K562 (cell line): ENCODE measurements at regions not wholly inside any gene's neighbourhood (a gene's known extent, or its start where the extent isn't known, plus 50 kb on each side); places are given as distances from the start of the nearest gene placed in this dataset.

Experiments
- CHD2 ChIP-seq: IDR thresholded peaks from 2 replicates; pipeline ENCODE4 v1.6.1; 2011; ENCODE audit warnings: low read depth, low read length
- CTCF ChIP-seq, 3 experiments: IDR thresholded peaks in 2 of 3; conservative IDR thresholded peaks in 1 of 3; 2 replicates each; pipeline ENCODE4 v1.5.1; 2011 to 2012; ENCODE audit warnings: low read length in 3 of 3, mild to moderate bottlenecking in 3 of 3, control low read depth in 2 of 3, improper control_type of control experiment in 1 of 3, inconsistent platforms in 1 of 3, low read depth in 1 of 3, mixed read lengths in 1 of 3, moderate library complexity in 1 of 3; ENCODE audit not compliant: insufficient read depth in 2 of 3
- HMG20A ChIP-seq: fragments of 450-650 bp; formaldehyde crosslinking; conservative IDR thresholded peaks from 2 replicates; pipeline ENCODE4 v1.4.0; 2020; ENCODE audit warnings: mild to moderate bottlenecking, mixed read lengths
- NFRKB ChIP-seq: fragments of 450-650 bp; IDR thresholded peaks from 2 replicates; pipeline ENCODE4 v1.6.1; 2016; ENCODE audit warnings: low read depth
- NFYB ChIP-seq: IDR thresholded peaks from 2 replicates; pipeline ENCODE4 v1.6.1; 2011; ENCODE audit warnings: mild to moderate bottlenecking, moderate library complexity; ENCODE audit not compliant: insufficient read length; ENCODE audit errors: extremely low read depth
- SIX5 ChIP-seq, 2 experiments: IDR thresholded peaks; 2 replicates each; pipeline ENCODE4 v1.6.1; 2011; ENCODE audit warnings: low read length in 2 of 2, borderline replicate concordance in 1 of 2, low read depth in 1 of 2, mild to moderate bottlenecking in 1 of 2, moderate library complexity in 1 of 2; ENCODE audit not compliant: insufficient read depth in 1 of 2
- TBP ChIP-seq: optimal IDR thresholded peaks from 2 replicates; pipeline ENCODE3; 2011; ENCODE audit warnings: low read depth, low read length, improper control_type of control experiment
- ZNF146 ChIP-seq: IDR thresholded peaks from one replicate; pipeline ENCODE4 v1.6.1; 2018; ENCODE audit warnings: missing compliant biosample characterization; ENCODE audit not compliant: unreplicated experiment
- ZZZ3 ChIP-seq: fragments of 450-650 bp; IDR thresholded peaks from 2 replicates; pipeline ENCODE4 v1.6.1; 2016; ENCODE audit warnings: antibody characterized with exemption, mild to moderate bottlenecking, moderate library complexity
- TF ChIP-seq, protein P1 (sequence below): sonication (generic); formaldehyde crosslinking; IDR thresholded peaks from 2 replicates; pipeline ENCODE4 v1.8.1; 2022; ENCODE audit warnings: missing genetic modification reagents
- TF ChIP-seq, protein P2 (sequence below): fragments of 250-450 bp; sonication (Bioruptor Pico); IDR thresholded peaks from 2 replicates; pipeline ENCODE4 v1.9.0; 2021; ENCODE audit warnings: mild to moderate bottlenecking
- TF ChIP-seq, protein P3 (sequence below): fragments of 250-450 bp; sonication (Bioruptor Pico); IDR thresholded peaks from 2 replicates; pipeline ENCODE4 v1.5.1; 2021; ENCODE audit warnings: mild to moderate bottlenecking
- TF ChIP-seq, protein P4 (sequence below): fragments of 450-650 bp; IDR thresholded peaks from 2 replicates; pipeline ENCODE4 v1.6.1; 2017; ENCODE audit warnings: antibody characterized with exemption

DNA sequence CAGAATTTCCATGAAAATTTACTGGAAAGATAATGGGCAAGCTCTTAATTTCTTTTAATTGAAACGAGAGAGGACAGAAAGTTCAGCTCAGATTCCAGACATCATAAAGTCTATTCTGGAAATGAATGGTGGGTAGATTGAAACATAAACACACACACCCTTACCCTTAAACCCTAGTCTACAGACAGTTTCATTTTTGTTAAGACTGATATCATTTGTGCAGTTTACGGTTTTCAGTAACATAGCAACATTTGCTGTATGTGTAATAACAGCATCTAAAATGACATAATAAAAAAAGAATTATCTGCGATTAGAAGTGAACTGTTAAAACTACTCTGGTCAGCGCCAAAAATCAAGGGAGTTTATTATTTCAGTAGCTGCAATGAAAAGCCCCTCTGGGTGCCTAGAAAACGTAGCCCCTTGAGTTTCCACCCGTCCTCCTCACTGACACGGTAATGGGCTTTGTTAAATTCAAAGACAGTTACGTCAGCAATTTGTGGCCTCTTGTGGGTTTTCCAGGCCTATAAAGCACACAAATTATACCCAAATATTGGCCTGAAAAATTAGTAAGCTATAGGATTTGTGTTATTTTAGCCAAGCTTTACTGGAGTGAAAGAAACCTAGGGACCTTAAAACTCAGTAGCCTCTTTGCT, 520.6 kb upstream of the SOX9 start:
- TF ChIP-seq ZNF146, result no peak
- TF ChIP-seq, protein P1, sequence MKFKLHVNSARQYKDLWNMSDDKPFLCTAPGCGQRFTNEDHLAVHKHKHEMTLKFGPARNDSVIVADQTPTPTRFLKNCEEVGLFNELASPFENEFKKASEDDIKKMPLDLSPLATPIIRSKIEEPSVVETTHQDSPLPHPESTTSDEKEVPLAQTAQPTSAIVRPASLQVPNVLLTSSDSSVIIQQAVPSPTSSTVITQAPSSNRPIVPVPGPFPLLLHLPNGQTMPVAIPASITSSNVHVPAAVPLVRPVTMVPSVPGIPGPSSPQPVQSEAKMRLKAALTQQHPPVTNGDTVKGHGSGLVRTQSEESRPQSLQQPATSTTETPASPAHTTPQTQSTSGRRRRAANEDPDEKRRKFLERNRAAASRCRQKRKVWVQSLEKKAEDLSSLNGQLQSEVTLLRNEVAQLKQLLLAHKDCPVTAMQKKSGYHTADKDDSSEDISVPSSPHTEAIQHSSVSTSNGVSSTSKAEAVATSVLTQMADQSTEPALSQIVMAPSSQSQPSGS (CRISPR knock-in tag), result no peak
- TF ChIP-seq ZZZ3, result no peak
- TF ChIP-seq CHD2, result no peak
- TF ChIP-seq, protein P2, sequence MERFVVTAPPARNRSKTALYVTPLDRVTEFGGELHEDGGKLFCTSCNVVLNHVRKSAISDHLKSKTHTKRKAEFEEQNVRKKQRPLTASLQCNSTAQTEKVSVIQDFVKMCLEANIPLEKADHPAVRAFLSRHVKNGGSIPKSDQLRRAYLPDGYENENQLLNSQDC (CRISPR knock-in tag), result no peak
- no peak for TF ChIP-seq CTCF (IDR thresholded peaks at IDR 0.05 in 2 of 3, conservative IDR thresholded peaks at IDR 0.05 in 1 of 3; ENCODE audit: insufficient read depth in 2 of 3, low read depth in 1 of 3, low read length in 3 of 3)
- no peak for TF ChIP-seq NFRKB
- TF ChIP-seq NFYB, result no peak
- TF ChIP-seq HMG20A (CRISPR knock-in tag), result no peak
- TF ChIP-seq, protein P3, sequence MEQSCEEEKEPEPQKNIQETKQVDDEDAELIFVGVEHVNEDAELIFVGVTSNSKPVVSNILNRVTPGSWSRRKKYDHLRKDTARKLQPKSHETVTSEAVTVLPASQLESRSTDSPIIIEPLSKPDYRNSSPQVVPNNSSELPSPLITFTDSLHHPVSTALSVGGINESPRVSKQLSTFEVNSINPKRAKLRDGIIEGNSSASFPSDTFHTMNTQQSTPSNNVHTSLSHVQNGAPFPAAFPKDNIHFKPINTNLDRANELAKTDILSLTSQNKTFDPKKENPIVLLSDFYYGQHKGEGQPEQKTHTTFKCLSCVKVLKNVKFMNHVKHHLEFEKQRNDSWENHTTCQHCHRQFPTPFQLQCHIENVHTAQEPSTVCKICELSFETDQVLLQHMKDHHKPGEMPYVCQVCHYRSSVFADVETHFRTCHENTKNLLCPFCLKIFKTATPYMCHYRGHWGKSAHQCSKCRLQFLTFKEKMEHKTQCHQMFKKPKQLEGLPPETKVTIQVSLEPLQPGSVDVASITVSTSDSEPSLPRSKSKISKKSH (CRISPR knock-in tag), result no peak
- no peak for TF ChIP-seq TBP
- TF ChIP-seq, protein P4, sequence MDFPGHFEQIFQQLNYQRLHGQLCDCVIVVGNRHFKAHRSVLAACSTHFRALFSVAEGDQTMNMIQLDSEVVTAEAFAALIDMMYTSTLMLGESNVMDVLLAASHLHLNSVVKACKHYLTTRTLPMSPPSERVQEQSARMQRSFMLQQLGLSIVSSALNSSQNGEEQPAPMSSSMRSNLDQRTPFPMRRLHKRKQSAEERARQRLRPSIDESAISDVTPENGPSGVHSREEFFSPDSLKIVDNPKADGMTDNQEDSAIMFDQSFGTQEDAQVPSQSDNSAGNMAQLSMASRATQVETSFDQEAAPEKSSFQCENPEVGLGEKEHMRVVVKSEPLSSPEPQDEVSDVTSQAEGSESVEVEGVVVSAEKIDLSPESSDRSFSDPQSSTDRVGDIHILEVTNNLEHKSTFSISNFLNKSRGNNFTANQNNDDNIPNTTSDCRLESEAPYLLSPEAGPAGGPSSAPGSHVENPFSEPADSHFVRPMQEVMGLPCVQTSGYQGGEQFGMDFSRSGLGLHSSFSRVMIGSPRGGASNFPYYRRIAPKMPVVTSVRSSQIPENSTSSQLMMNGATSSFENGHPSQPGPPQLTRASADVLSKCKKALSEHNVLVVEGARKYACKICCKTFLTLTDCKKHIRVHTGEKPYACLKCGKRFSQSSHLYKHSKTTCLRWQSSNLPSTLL, result no peak
- TF ChIP-seq SIX5 (IDR thresholded peaks at IDR 0.05; ENCODE audit: borderline replicate concordance in 1 of 2, insufficient read depth in 1 of 2, low read depth in 1 of 2, low read length in 2 of 2), result no peak
